ENCODE measurements at regions not wholly inside any gene's neighbourhood (a gene's known extent, or its start where the extent isn't known, plus 50 kb on each side); places are given as distances from the start of the nearest gene placed in this dataset.
"Not testable (repeated sequence)": the region's sequence is repeated elsewhere in the genome, so short reads cannot be mapped to it uniquely, and the experiment has no call there.

- Mint-ChIP-seq H3K27ac (no peak overlapping the region), H3K36me3 (no peaks in the 10 kb centered on the region), H3K4me1 (no peaks in the 10 kb centered on the region), H3K4me3 (no peak overlapping the region), H3K27me3 (ENCODE audit: low read depth in 3 of 3) (peaks cover 0 to 4% (median 1%) of the 10 kb centered on the region in 3 donors), H3K9me3 (peaks cover 10 to 33% (median 18%) of the 10 kb centered on the region in 6 donors)
- DNase-seq = no peak
These were observed 1147.5 kb downstream of the DIAPH3 start for GRCh38 chr13:59016250-59016649.

DNA sequence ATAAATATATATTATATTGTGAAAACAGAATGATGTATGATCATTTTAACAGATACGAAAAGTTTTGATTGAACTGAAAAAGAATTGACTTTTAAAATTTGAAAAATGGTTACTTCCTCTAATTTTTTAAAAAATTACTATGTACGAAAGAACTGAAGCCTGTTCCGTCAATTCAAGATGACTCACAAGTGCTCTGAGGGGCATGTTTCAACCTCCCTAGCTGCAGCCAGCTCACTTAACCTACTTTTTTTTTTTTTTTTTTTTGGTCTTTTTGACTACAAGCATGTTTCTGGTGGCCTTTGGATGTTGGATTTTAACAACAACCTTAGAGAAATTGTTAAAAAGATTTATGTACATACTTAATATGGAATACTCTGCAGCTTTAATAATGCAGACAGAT is 1139.3 kb downstream of the DIAPH3 start:
- H3K4me1 Mint-ChIP-seq = no peaks in the 10 kb centered on the region
- DNase-seq = no peak
- H3K27me3 Mint-ChIP-seq (ENCODE audit: low read depth in 3 of 3) = peaks cover 0 to 2% (median 0%) of the 10 kb centered on the region in 3 donors
- peaks cover 6 to 19% (median 9%) of the 10 kb centered on the region in 6 donors for H3K9me3 Mint-ChIP-seq
- H3K36me3 Mint-ChIP-seq = no peaks in the 10 kb centered on the region
- H3K4me3 Mint-ChIP-seq = no peak overlapping the region
- no peak overlapping the region for H3K27ac Mint-ChIP-seq

DNA sequence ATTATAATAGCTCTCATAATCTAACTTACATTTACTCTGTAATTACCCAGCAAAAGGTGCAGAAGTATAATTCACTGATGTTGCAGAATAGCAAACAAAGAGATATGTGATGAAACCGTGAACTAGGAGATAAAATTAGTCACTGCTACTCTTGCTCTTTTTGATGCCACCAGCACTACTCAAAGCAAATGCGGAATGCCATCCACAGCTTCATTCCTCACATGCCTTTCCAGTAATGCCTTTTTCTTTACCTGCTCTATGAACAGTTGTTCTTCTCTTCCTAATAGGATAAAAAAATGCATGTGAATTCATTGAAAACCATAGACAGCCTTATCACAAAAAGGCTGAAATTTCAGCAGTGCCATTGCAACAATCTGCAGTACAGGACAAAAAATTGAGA is 1129.5 kb downstream of the DIAPH3 start:
- Mint-ChIP-seq H3K4me1 (no peaks in the 10 kb centered on the region), H3K4me3 (no peak overlapping the region), H3K36me3 (no peaks in the 10 kb centered on the region), H3K27ac (no peak overlapping the region), H3K27me3 (ENCODE audit: low read depth in 3 of 3) (peaks cover 0 to 2% (median 0%) of the 10 kb centered on the region in 3 donors), H3K9me3 (peaks cover 7 to 48% (median 23%) of the 10 kb centered on the region in 6 donors)
- DNase-seq = no peak

DNA sequence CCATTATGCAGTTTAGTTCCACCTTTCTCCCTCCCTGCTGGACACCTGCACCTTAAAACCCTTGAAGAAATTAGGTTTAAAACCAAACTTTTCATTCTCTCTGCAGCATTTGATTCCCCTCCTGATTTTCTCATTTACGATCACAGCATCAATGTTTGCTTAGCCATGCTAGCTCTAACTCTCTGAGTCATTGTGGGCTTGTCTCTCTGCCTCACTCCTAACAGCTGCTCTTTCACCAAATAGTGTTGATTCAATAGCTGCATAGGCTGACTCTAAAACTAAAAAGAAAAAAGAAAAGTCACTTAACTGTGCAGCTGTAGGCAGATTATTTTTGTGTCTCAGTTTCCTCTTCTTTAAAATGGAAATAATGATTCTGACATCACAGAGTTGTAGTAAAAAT is 1124.9 kb downstream of the DIAPH3 start:
- Mint-ChIP-seq H3K36me3 (no peaks in the 10 kb centered on the region), H3K4me1 (no peaks in the 10 kb centered on the region), H3K27ac (no peak overlapping the region), H3K27me3 (ENCODE audit: low read depth in 3 of 3) (peaks cover 0 to 4% (median 2%) of the 10 kb centered on the region in 3 donors), H3K9me3 (peaks cover 11 to 49% (median 19%) of the 10 kb centered on the region in 6 donors), H3K4me3 (no peak overlapping the region)
- DNase-seq = no peak

DNA sequence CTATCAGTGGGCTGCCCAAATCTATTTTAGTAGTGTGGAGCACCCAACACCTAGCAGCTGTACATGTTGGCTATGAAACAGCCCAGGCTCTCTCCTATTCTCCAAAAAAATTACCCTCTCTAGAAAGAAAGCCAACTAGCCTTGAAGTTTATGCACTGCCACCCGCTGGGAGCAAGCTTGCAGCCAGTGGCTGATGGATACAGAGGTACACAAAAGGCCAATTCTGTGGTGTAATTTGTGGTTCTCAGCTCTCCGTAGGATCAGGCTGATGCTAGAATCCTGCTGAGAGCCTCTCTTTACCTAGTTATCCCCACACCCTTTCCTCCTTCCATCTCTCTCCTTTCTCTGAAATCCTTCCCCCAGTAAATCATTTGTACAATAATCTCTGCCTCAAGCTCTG is 1120.7 kb downstream of the DIAPH3 start:
- H3K36me3 Mint-ChIP-seq = no peaks in the 10 kb centered on the region
- H3K4me1 Mint-ChIP-seq = no peaks in the 10 kb centered on the region
- no peak overlapping the region for H3K4me3 Mint-ChIP-seq
- H3K27ac Mint-ChIP-seq = no peak overlapping the region
- peaks cover 0 to 3% (median 2%) of the 10 kb centered on the region in 3 donors for H3K27me3 Mint-ChIP-seq (ENCODE audit: low read depth in 3 of 3)
- H3K9me3 Mint-ChIP-seq = peaks cover 9 to 35% (median 15%) of the 10 kb centered on the region in 6 donors
- DNase-seq = no peak

GRCh38 chr13:59047546-59047945 is 1116.2 kb downstream of the DIAPH3 start:
- Mint-ChIP-seq H3K27me3 (ENCODE audit: low read depth in 3 of 3) (peaks cover 0 to 3% (median 0%) of the 10 kb centered on the region in 3 donors), H3K9me3 (peaks cover 7 to 33% (median 18%) of the 10 kb centered on the region in 6 donors), H3K36me3 (no peaks in the 10 kb centered on the region), H3K27ac (no peak overlapping the region), H3K4me1 (no peaks in the 10 kb centered on the region), H3K4me3 (no peak overlapping the region)
- DNase-seq = no peak

DNA sequence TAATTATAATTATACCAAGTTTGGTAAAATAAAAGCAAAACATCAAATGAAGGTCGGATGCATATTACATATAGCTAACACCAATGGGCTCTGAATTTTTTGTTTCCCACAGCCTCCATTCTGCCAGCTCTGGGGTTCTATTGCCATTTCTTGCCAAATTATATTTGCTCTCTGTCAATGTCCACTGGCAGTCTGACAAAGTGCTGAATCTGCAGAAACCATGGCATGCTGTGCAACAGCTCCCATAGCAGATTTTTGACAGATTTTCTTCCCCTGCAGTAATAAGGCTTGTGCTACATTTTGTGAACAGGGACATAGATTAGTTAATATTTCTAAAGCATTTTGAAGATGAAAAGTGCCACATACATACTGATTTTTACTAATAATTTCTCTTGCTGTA is 1102.1 kb downstream of the DIAPH3 start:
- no peaks in the 10 kb centered on the region for H3K27me3 Mint-ChIP-seq (ENCODE audit: low read depth in 3 of 3)
- no peaks in the 10 kb centered on the region for H3K4me1 Mint-ChIP-seq
- no peak overlapping the region for H3K4me3 Mint-ChIP-seq
- H3K9me3 Mint-ChIP-seq = peaks cover 0 to 28% (median 6%) of the 10 kb centered on the region in 6 donors
- no peak for DNase-seq
- H3K36me3 Mint-ChIP-seq = no peaks in the 10 kb centered on the region
- no peak overlapping the region for H3K27ac Mint-ChIP-seq

DNA sequence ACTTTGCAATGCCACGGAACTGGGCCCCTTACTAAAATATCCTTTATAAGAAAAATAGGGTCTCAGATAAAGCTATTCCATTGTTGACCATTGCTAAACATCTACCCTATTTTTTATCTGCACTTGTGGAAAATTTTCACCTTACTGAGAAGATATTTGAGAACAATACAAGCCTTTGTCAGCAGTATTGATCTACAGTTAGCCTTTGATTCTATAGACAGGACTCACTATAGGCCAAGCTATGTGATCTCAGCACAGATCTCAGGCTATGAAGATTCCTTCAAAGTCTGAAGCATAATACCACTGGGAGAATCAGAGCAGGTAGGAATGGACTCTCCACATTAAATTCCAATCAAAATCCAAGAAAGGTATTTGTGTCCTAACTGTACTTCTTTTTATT is 1099.7 kb downstream of the DIAPH3 start:
- Mint-ChIP-seq H3K4me1 (no peaks in the 10 kb centered on the region), H3K36me3 (no peaks in the 10 kb centered on the region), H3K27ac (no peak overlapping the region), H3K27me3 (ENCODE audit: low read depth in 3 of 3) (peaks cover 0 to 2% (median 0%) of the 10 kb centered on the region in 3 donors), H3K4me3 (no peak overlapping the region), H3K9me3 (peaks cover 0 to 30% (median 6%) of the 10 kb centered on the region in 6 donors)
- no peak for DNase-seq

DNA sequence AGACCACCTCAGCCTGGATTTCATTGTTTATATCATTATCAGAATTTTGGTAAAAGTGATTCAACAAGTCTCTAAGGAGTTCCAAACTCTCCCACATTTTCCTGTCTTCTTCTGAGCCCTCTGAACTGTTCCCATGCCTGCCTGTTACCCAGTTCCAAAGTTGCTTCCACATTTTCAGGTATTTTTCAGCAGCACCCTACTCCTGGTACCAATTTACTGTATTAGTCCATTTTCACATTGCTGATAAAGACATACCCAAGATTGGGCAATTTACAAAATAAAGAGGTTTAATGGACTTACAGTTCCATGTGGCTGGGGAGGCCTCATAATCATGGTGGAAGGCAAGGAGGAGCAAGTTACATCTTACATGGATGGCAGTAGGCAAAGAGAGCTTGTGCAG is 1087.3 kb downstream of the DIAPH3 start:
- DNase-seq; H3K36me3 Mint-ChIP-seq; H3K27me3 Mint-ChIP-seq (ENCODE audit: low read depth in 3 of 3); H3K27ac Mint-ChIP-seq; H3K4me1 Mint-ChIP-seq: not testable (repeated sequence)
- H3K9me3 Mint-ChIP-seq = peaks cover 19 to 65% (median 27%) of the 10 kb centered on the region in 6 donors
- peak overlapping the region in 1 of 5 donors; percentile 15 for H3K4me3 Mint-ChIP-seq

DNA sequence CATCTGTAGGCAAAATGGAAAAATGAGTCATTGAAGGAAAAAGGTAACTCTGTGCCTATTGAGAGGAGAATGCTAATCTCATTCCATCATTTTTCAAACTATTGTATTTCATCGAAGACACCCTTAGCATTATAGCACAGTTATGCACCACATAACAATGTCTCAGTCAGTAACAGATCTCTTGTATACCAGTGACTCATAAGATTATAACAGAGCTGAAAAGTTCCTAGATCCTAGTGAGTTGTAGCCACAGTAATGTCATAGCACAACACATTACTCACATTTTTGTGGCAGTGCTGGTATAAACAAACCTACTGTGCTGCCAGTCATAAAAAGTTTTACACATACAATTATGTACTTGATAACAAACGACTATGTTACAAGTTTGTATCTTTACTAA is 1077.6 kb downstream of the DIAPH3 start:
- no peaks in the 10 kb centered on the region for H3K36me3 Mint-ChIP-seq
- peaks cover 0 to 2% (median 0%) of the 10 kb centered on the region in 3 donors for H3K27me3 Mint-ChIP-seq (ENCODE audit: low read depth in 3 of 3)
- no peak overlapping the region for H3K4me3 Mint-ChIP-seq
- peaks cover 9 to 30% (median 14%) of the 10 kb centered on the region in 6 donors for H3K9me3 Mint-ChIP-seq
- H3K4me1 Mint-ChIP-seq = no peaks in the 10 kb centered on the region
- no peak overlapping the region for H3K27ac Mint-ChIP-seq
- DNase-seq = no peak

DNA sequence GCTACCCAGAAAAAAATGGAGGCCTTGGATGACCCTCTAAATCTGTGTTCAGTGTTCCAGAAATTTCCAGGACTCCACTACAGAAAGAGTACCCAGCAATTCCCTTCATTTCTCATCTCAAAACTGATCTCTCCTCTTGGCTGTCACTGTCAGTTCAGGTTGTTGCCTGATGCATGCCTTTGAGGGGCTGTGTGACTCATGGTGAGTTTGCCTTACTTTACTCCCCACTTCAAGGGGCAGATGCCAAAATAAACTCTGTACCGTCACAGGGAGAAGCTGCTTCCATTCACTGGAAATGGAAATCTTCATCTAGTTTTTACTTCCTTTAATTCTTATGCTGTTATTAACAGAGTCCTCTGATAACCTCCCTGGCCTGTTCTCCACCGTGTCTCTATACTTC is 1075.0 kb downstream of the DIAPH3 start:
- H3K4me3 Mint-ChIP-seq = no peak overlapping the region
- no peak for DNase-seq
- no peaks in the 10 kb centered on the region for H3K36me3 Mint-ChIP-seq
- H3K9me3 Mint-ChIP-seq = peaks cover 6 to 29% (median 11%) of the 10 kb centered on the region in 6 donors
- peaks cover 0 to 2% (median 0%) of the 10 kb centered on the region in 3 donors for H3K27me3 Mint-ChIP-seq (ENCODE audit: low read depth in 3 of 3)
- H3K27ac Mint-ChIP-seq = no peak overlapping the region
- no peaks in the 10 kb centered on the region for H3K4me1 Mint-ChIP-seq

- no peak for DNase-seq
- H3K4me1 Mint-ChIP-seq = no peaks in the 10 kb centered on the region
- H3K27ac Mint-ChIP-seq = no peak overlapping the region
- peaks cover 0 to 2% (median 1%) of the 10 kb centered on the region in 3 donors for H3K27me3 Mint-ChIP-seq (ENCODE audit: low read depth in 3 of 3)
- H3K4me3 Mint-ChIP-seq = no peak overlapping the region
- no peaks in the 10 kb centered on the region for H3K36me3 Mint-ChIP-seq
- peaks cover 10 to 24% (median 14%) of the 10 kb centered on the region in 6 donors for H3K9me3 Mint-ChIP-seq
These were observed 1069.5 kb downstream of the DIAPH3 start for GRCh38 chr13:59094181-59094580.

- Mint-ChIP-seq H3K9me3 (peaks cover 5 to 17% (median 13%) of the 10 kb centered on the region in 6 donors), H3K27ac (no peak overlapping the region), H3K4me1 (no peaks in the 10 kb centered on the region), H3K4me3 (no peak overlapping the region), H3K36me3 (no peaks in the 10 kb centered on the region), H3K27me3 (ENCODE audit: low read depth in 3 of 3) (peaks cover 0 to 1% (median 0%) of the 10 kb centered on the region in 3 donors)
- DNase-seq = no peak
These were observed 1064.3 kb downstream of the DIAPH3 start for GRCh38 chr13:59099182-59099974.

- peaks cover 8 to 25% (median 17%) of the 10 kb centered on the region in 6 donors for H3K9me3 Mint-ChIP-seq
- peaks cover 0 to 2% (median 0%) of the 10 kb centered on the region in 3 donors for H3K27me3 Mint-ChIP-seq (ENCODE audit: low read depth in 3 of 3)
- H3K4me1 Mint-ChIP-seq = no peaks in the 10 kb centered on the region
- H3K36me3 Mint-ChIP-seq = peaks cover 0 to 3% (median 0%) of the 10 kb centered on the region in 3 donors
- DNase-seq = no peak
- H3K4me3 Mint-ChIP-seq = no peak overlapping the region
- H3K27ac Mint-ChIP-seq = no peak overlapping the region
These were observed 1060.5 kb downstream of the DIAPH3 start for GRCh38 chr13:59103004-59103768.

All from immature natural killer cell (primary cell).